Suppressor macrophage treated with lipopolysaccharide for 1 hour (primary cell): ENCODE measurements at regions not wholly inside any gene's neighbourhood (a gene's known extent, or its start where the extent isn't known, plus 50 kb on each side); places are given as distances from the start of the nearest gene placed in this dataset.

ENCODE experiments used
- DNase-seq, 3 donors: peaks; one replicate each; pipeline ENCODE4 v3.0.0-alpha.2; 2020 to 2022

GRCh38 chr3:59578129-59578528, 528.3 kb upstream of the CFAP20DC start:
- DNase-seq = no peak

DNA sequence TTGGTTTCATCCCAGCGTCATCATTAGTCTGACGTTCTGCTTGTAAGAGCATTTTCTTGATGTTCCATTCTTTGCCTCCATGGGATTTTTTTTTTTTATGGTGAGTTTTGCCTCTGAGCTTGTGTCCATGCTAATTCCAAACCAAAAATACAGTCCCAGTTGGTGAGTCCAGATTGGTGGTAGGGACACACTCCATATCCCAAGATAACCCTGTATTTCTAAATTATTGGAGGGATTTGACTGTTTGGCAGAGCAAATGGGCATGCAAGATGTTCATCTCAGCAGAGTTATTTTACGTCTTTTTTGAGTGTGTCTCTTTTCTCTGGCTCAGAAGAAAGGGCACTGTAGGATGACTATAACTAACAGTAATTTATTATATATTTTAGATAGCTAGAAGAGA, 526.8 kb upstream of the CFAP20DC start:
- DNase-seq = no peak

DNA sequence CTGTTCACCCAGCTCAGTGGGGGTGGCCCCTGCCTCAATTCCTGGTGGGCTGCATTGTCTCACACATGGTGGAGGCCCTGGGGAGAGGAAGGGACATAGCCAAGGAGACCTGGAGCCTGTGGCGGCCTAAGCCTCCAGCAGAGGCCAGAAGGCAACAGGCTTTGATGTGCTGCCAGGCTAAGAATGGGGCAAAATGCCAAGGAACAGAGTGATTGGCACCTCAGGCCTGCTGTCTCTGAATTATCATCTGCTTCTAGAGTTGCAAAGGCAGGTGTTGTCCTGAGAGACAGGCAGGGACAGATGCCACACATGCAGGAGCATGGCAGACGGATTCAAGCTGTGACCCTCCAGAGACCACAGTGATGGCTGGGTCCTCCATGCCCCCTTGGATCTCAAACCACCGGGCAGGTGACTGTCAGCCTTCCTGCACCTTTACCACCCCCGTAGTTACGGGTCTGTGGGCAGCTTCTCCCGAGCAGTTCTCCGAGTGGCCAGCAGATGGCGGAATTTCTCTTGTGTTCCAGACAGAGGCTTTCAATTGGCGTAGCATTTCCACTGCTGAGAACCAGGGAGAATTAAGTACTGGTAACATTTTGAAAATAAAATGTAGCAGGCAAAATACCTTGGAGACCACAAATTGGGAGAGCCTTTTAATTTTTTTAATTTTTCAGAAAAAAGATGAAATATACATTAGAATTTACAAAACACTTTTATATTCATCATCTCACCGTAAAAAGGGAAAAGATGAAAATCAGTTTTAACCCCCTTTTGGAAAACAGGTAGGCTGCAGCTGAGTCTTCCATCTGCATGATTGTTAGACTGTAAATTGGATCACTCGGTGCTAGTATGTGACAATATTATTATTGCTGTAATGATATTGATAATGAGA, 525.5 kb upstream of the CFAP20DC start:
- peak; percentile 75 to 84 (median 83) for DNase-seq

GRCh38 chr3:59573911-59574310, 524.1 kb upstream of the CFAP20DC start:
- no peak for DNase-seq

DNA sequence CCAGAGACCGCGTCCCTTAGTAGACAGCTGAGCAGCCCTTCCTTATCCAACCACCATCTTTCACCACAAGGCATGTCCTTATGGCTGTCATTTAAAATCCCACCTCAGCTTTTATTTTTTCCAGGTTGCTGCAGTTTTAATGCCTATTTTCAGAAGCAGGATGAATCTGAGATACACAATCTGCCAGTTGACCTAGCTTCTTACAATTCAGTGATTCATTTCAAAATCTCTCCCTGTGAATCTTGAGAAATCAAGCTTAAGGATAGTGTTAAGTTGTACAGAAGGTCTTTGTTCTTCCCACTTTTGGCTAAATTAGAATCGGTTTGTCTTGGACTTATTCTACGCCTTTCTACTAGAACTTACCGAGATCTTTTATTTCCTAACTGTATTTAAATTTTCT, 522.3 kb upstream of the CFAP20DC start:
- DNase-seq = no peak

- no peak for DNase-seq
These were observed 521.0 kb upstream of the CFAP20DC start for GRCh38 chr3:59570806-59571205.

DNA sequence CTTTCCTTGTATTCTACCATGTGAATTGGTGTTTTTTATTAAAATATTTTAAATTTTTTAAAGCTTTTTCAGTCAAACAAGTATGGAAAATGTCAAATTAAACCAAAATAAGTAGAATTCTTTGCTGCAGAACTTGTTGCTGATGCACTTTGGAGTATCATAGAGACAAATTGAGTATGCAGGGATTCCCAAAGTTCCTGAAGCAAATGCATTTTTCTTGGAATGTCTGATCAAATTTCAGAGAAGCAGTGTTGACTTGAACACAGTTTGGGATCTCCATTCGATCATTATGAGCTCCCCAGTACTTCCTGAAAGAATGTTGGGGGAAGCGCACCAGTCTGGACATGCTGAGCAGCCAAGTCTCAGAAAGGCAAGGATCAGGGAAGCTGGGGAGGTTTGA, 517.8 kb upstream of the CFAP20DC start:
- DNase-seq = no peak

DNA sequence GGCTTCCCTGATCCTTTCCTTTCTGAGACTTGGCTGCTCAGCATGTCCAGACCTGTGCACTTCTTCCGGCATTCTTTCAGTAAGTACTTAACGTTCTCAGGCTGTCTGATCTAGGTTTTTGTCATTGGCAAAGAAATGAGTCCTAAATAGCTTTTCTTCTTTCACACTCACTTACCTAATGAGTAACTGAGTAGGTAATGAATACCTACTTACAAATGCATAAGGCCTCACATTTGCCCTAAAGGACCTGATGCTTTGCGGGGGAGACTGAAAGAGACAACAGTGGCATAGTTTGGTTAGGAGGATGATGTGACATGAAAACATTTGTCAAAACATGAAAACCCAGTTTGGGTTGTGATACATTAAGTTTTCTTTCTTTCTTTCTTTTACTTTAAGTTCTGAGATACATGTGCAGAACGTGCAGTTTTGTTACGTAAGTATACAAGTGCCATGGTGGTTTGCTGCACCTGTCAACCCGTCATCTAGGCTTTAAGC, 516.7 kb upstream of the CFAP20DC start:
- DNase-seq = no peak

GRCh38 chr3:59565125-59565524, 515.3 kb upstream of the CFAP20DC start:
- DNase-seq = no peak

- no peak for DNase-seq
These were observed 514.1 kb upstream of the CFAP20DC start for GRCh38 chr3:59563966-59564365.

DNA sequence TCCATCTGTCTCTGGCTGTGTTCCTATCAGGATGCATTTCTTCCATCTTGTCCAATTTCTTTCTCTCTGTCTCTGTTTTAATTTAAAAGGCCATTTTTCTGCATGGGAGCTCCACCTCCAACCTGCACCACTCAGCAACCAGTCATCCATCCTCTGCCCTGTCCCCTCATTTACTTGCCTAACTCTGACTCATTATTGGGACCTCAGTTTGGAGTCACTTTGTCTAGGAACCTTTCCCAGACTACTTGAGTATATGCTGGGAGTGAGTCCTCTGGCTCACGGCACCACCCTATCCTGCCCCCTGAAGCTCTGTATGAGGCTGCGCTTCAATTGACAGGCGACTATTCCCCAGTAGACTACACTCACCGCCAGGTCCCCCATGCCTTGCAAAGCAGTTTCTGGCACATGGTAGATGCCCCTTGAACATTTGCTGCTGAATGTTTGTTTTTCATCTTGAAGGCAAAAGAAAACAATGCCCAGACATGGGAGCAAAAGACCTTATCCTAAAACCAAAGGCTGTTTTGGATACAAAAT, 513.3 kb upstream of the CFAP20DC start:
- no peak for DNase-seq

- peak; percentile 61 to 85 (median 83) for DNase-seq
These were observed 510.1 kb upstream of the CFAP20DC start for GRCh38 chr3:59559721-59560435.

GRCh38 chr3:59558906-59559720, 509.3 kb upstream of the CFAP20DC start:
- peak in 1 of 3 donors; percentile 7 for DNase-seq

- DNase-seq = peak in 2 of 3 donors; percentile 25 to 40
These were observed 505.9 kb upstream of the CFAP20DC start for GRCh38 chr3:59555593-59556315.

GRCh38 chr3:59553076-59553475, 503.3 kb upstream of the CFAP20DC start:
- no peak for DNase-seq

DNA sequence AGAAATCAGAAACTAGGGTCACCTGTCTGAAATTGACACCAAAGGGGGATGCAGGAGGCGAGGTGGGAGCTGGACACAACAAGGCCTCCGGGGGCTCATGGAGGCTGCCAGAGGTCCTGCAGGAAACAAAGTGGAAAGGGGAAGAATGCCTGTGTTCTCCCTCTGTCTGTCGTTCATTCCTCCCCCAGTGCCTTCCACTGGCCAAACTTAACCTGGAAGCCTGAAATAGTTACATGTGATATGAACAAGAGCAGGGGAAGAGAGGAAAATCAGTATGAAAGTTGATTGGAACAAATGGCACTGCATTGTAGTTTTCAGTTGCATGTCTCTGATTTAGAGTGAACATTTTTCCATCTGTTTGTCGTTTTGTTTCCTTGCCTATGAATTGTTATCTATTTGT, 502.0 kb upstream of the CFAP20DC start:
- no peak for DNase-seq

DNA sequence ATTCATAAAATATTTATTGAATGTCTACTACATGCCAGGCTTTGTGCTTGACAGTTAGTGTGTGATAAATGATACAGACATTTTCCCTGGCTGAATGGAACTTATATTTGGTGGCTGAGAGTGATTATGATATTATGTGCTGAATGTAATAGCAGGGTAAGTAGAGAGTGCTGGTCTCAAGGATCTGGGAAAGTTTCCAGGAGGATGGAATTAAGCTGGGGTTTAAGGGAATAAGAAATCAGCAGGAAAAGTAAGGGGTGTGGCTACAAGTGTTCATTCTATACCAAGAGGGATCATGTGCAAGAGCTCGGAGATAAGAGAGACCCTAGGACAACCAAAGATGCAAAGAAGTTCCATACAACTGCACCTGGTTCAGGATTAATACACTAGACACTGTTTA, 500.1 kb upstream of the CFAP20DC start:
- DNase-seq = no peak

- DNase-seq = no peak
These were observed 498.0 kb upstream of the CFAP20DC start for GRCh38 chr3:59547874-59548273.

- no peak for DNase-seq
These were observed 496.7 kb upstream of the CFAP20DC start for GRCh38 chr3:59546522-59546921.

GRCh38 chr3:59545374-59545773, 495.5 kb upstream of the CFAP20DC start:
- no peak for DNase-seq

DNA sequence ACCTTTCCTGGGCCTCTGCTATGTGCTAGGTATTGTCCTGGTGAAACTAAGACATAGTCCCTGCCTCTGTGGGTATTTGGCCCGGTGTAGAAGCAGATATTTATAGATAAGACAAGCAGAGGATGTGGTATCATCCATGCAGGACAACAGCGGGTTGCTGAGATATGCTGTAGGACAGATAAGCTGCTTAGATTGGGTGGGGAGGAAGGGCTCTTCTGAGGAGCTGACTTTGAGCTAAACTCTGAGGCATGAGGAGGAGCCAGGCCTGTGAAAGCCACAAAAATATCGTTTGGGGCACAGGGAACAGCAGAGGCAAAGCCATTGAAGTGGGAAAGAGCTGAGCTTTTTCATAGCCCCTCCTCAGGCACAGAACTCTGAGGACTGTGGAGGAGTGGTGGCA, 492.5 kb upstream of the CFAP20DC start:
- no peak for DNase-seq

- DNase-seq = no peak
These were observed 490.9 kb upstream of the CFAP20DC start for GRCh38 chr3:59540696-59541095.
